SK-N-SH (cell line): ENCODE measurements at regions not wholly inside any gene's neighbourhood (a gene's known extent, or its start where the extent isn't known, plus 50 kb on each side); places are given as distances from the start of the nearest gene placed in this dataset.

Source experiments
- CTCF ChIA-PET: fragments of 300-600, 350-600 bp; formaldehyde crosslinking; extraction: SDS; loops from one replicate; lab custom pipeline; 2021; lab: Yijun Ruan, JAX
- POLR2A ChIA-PET: fragments of 350-600 bp; sonication (Branson Sonifier 250); formaldehyde crosslinking; extraction: SDS; loops from one replicate; lab custom pipeline; 2020; ENCODE audit warnings: antibody characterized with exemption, inconsistent platforms; lab: Yijun Ruan, JAX
- DNase-seq: peaks from one replicate; pipeline ENCODE4 v3.0.0; 2012
- H2AFZ ChIP-seq: fragments of 200-600 bp; sonication (generic); 2 replicates; pipeline ENCODE4 v1.8.1; 2016; ENCODE audit warnings: antibody characterized with exemption, mild to moderate bottlenecking, low read depth
- H3F3A ChIP-seq: fragments of 200-600 bp; sonication (generic); replicated peaks from 2 replicates; pipeline ENCODE3; 2016; ENCODE audit warnings: antibody characterized with exemption, mild to moderate bottlenecking; ENCODE audit not compliant: insufficient read depth
- H3K27ac ChIP-seq, 2 experiments: fragments of 200-500 bp in 1 of 2; fragments of 200-600 bp in 1 of 2; sonication (Bioruptor generic) in 1 of 2; sonication (generic), shearing (Covaris generic) in 1 of 2; 2 replicates each; pipeline versions ENCODE4 v1.5.1 to v1.6.1; 2014 to 2016; ENCODE audit warnings: low read depth in 2 of 2, inconsistent platforms in 1 of 2, low read length in 1 of 2, mild to moderate bottlenecking in 1 of 2, mixed read lengths in 1 of 2
- H3K27me3 ChIP-seq: fragments of 200-600 bp; sonication (generic), shearing (Covaris generic); 2 replicates; pipeline ENCODE4 v1.6.1; 2016; ENCODE audit warnings: mixed run types; ENCODE audit not compliant: insufficient read depth
- H3K36me3 ChIP-seq, 2 experiments: fragments of 200-500 bp in 1 of 2; fragments of 200-600 bp in 1 of 2; sonication (Bioruptor generic) in 1 of 2; sonication (generic) in 1 of 2; replicated peaks in 1 of 2; 2 replicates each; pipeline versions ENCODE3 to v1.5.1; 2014 to 2016; ENCODE audit warnings: low read length in 1 of 2, mild to moderate bottlenecking in 1 of 2; ENCODE audit not compliant: insufficient read depth in 2 of 2, control insufficient read depth in 1 of 2
- H3K4me1 ChIP-seq, 2 experiments: fragments of 200-500 bp in 1 of 2; fragments of 200-600 bp in 1 of 2; sonication (Bioruptor generic) in 1 of 2; sonication (generic), shearing (Covaris generic) in 1 of 2; 2 replicates each; pipeline versions ENCODE4 v1.5.1 to v1.6.1; 2014 to 2016; ENCODE audit warnings: low read depth in 1 of 2, low read length in 1 of 2, mixed run types in 1 of 2; ENCODE audit not compliant: insufficient read depth in 2 of 2, control insufficient read depth in 1 of 2
- H3K4me2 ChIP-seq: fragments of 200-600 bp; sonication (generic), shearing (Covaris generic); 2 replicates; pipeline ENCODE4 v1.6.1; 2017; ENCODE audit warnings: mixed run types
- H3K4me3 ChIP-seq, 2 experiments: fragments of 200-500 bp in 1 of 2; fragments of 200-600 bp in 1 of 2; sonication (Bioruptor generic) in 1 of 2; sonication (generic), shearing (Covaris generic) in 1 of 2; 2 replicates each; pipeline versions ENCODE4 v1.5.1 to v1.8.1; 2014 to 2016; ENCODE audit warnings: low read depth in 2 of 2, inconsistent platforms in 1 of 2, low read length in 1 of 2, mild to moderate bottlenecking in 1 of 2, mixed read lengths in 1 of 2, moderate library complexity in 1 of 2
- H3K79me2 ChIP-seq: fragments of 200-600 bp; sonication (generic); 2 replicates; pipeline ENCODE4 v1.8.1; 2017; ENCODE audit warnings: mild to moderate bottlenecking; ENCODE audit not compliant: insufficient read depth
- H3K9ac ChIP-seq: fragments of 200-600 bp; sonication (generic); 2 replicates; pipeline ENCODE4 v1.6.1; 2017; ENCODE audit warnings: mixed run types
- H3K9me2 ChIP-seq: fragments of 200-600 bp; sonication (generic); 2 replicates; pipeline ENCODE4 v1.6.1; 2017; ENCODE audit warnings: mixed run types
- H3K9me3 ChIP-seq: fragments of 200-600 bp; sonication (generic); 2 replicates; pipeline ENCODE4 v1.6.1; 2017; ENCODE audit warnings: mixed run types, mild to moderate bottlenecking, moderate library complexity
- H4K20me1 ChIP-seq: fragments of 200-600 bp; sonication (generic); 2 replicates; pipeline ENCODE4 v1.6.1; 2017; ENCODE audit warnings: mild to moderate bottlenecking, mixed run types; ENCODE audit not compliant: insufficient read depth
- CHD2 ChIP-seq: fragments of 150-350 bp; IDR thresholded peaks from 2 replicates; pipeline ENCODE4 v1.6.1; 2018; ENCODE audit warnings: low read length; ENCODE audit not compliant: partially characterized antibody
- EP300 ChIP-seq, 2 experiments: IDR thresholded peaks; 2 replicates each; pipeline versions ENCODE4 v1.4.0 to v1.6.1; 2012; ENCODE audit warnings: borderline replicate concordance in 1 of 2, low read depth in 1 of 2, low read length in 1 of 2
- FOSL2 ChIP-seq: IDR thresholded peaks from 2 replicates; pipeline ENCODE4 v1.4.0; 2012; ENCODE audit warnings: low read depth, mild to moderate bottlenecking, moderate library complexity, borderline replicate concordance
- JUND ChIP-seq: IDR thresholded peaks from 2 replicates; pipeline ENCODE4 v1.4.0; 2012
- MEF2A ChIP-seq: IDR thresholded peaks from 2 replicates; pipeline ENCODE4 v1.4.0; 2012; ENCODE audit warnings: low read depth, borderline replicate concordance
- NFIC ChIP-seq: IDR thresholded peaks from 2 replicates; pipeline ENCODE4 v1.4.0; 2012; ENCODE audit warnings: borderline replicate concordance
- NRF1 ChIP-seq: IDR thresholded peaks from 2 replicates; pipeline ENCODE4 v1.6.1; 2012; ENCODE audit warnings: low read depth, mild to moderate bottlenecking, low read length
- POLR2AphosphoS5 ChIP-seq: IDR thresholded peaks from 2 replicates; pipeline ENCODE4 v1.6.1; 2012; ENCODE audit warnings: low read depth, low read length
- RAD21 ChIP-seq: IDR thresholded peaks from 2 replicates; pipeline ENCODE4 v1.6.1; 2012; ENCODE audit warnings: mild to moderate bottlenecking, low read length
- WGBS: methylation state at CpG from one replicate; pipeline ENCODE4 v1.1.6; 2017; ENCODE audit warnings: low lambda C conversion rate; 5-methylcytosine and 5-hydroxymethylcytosine counted together
- TF ChIP-seq, protein P1 (sequence below): fragments of 150-350 bp; IDR thresholded peaks from 2 replicates; pipeline ENCODE4 v1.6.1; 2016; ENCODE audit warnings: mild to moderate bottlenecking, low read depth, low read length
- TF ChIP-seq, protein P2 (sequence below): IDR thresholded peaks from 2 replicates; pipeline ENCODE4 v1.6.1; 2012; ENCODE audit warnings: mild to moderate bottlenecking, low read depth, low read length, moderate library complexity
- TF ChIP-seq, protein P3 (sequence below): IDR thresholded peaks from 2 replicates; pipeline ENCODE4; 2012
- TF ChIP-seq, protein P4 (sequence below): fragments of 150-350 bp; IDR thresholded peaks from 2 replicates; pipeline ENCODE4 v1.6.1; 2017; ENCODE audit warnings: antibody characterized with exemption, low read length, low read depth, borderline replicate concordance

DNA sequence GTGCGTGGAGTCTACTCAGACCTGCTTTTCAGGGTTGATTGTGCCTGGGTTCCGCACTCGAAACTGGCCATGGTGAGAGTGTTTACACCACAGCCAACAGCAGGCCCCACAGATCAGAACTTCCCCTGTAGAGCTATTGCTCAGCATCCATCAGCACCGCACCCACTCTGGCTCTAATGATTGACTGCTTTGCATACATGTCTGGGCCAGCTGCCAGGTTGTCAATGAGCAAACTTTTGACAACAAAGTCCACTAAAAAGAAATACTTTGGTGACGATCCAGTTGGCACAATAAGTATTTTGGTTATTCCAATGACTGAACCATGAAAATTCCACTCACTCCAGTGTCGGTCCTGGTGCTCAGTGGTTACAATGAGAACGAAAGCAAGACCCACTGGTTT, 190.7 kb downstream of the FOXL1 start:
- peak overlapping the region; percentile 45; the same call in 1 of the 2 replicates for H3K4me2 ChIP-seq
- CTCF ChIA-PET: no interaction called here
- 41% methylated on average over 7 of the region's 7 CpGs for WGBS

More for the DNA sequence above, 190.7 kb downstream of the FOXL1 start:
- Histone ChIP-seq H3K4me3 (no peak overlapping the region), H3K79me2 (no peaks in the 10 kb centered on the region), H3K9me3 (no peaks in the 10 kb centered on the region), H3K9ac (no peak overlapping the region), H3K9me2 (no peaks in the 10 kb centered on the region), H4K20me1 (no peaks in the 10 kb centered on the region), H3K36me3 (no peaks in the 10 kb centered on the region), H3K27me3 (no peaks in the 10 kb centered on the region), H2AFZ (no peak overlapping the region), H3K4me1 (peaks cover 0 to 29% of the 10 kb centered on the region in 2 experiments; a peak in 2 of 4 replicates), H3K27ac (no peak overlapping the region), H3F3A (peaks cover 50% of the 10 kb centered on the region)
- DNase-seq: no peak
- POLR2A ChIA-PET: no interaction called here
- TF ChIP-seq POLR2AphosphoS5 (no peak), EP300 (IDR thresholded peaks at IDR 0.05; ENCODE audit: borderline replicate concordance in 1 of 2, low read depth in 1 of 2, low read length in 1 of 2) (no peak), CHD2 (no peak), JUND (no peak), NFIC (peak; percentile 41; the same call in 1 of the 2 replicates), FOSL2 (no peak), NRF1 (no peak), RAD21 (no peak), MEF2A (no peak)
- TF ChIP-seq, protein P1, sequence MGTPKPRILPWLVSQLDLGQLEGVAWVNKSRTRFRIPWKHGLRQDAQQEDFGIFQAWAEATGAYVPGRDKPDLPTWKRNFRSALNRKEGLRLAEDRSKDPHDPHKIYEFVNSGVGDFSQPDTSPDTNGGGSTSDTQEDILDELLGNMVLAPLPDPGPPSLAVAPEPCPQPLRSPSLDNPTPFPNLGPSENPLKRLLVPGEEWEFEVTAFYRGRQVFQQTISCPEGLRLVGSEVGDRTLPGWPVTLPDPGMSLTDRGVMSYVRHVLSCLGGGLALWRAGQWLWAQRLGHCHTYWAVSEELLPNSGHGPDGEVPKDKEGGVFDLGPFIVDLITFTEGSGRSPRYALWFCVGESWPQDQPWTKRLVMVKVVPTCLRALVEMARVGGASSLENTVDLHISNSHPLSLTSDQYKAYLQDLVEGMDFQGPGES: no peak
- TF ChIP-seq, protein P2, sequence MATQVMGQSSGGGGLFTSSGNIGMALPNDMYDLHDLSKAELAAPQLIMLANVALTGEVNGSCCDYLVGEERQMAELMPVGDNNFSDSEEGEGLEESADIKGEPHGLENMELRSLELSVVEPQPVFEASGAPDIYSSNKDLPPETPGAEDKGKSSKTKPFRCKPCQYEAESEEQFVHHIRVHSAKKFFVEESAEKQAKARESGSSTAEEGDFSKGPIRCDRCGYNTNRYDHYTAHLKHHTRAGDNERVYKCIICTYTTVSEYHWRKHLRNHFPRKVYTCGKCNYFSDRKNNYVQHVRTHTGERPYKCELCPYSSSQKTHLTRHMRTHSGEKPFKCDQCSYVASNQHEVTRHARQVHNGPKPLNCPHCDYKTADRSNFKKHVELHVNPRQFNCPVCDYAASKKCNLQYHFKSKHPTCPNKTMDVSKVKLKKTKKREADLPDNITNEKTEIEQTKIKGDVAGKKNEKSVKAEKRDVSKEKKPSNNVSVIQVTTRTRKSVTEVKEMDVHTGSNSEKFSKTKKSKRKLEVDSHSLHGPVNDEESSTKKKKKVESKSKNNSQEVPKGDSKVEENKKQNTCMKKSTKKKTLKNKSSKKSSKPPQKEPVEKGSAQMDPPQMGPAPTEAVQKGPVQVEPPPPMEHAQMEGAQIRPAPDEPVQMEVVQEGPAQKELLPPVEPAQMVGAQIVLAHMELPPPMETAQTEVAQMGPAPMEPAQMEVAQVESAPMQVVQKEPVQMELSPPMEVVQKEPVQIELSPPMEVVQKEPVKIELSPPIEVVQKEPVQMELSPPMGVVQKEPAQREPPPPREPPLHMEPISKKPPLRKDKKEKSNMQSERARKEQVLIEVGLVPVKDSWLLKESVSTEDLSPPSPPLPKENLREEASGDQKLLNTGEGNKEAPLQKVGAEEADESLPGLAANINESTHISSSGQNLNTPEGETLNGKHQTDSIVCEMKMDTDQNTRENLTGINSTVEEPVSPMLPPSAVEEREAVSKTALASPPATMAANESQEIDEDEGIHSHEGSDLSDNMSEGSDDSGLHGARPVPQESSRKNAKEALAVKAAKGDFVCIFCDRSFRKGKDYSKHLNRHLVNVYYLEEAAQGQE: no peak
- TF ChIP-seq, protein P3, sequence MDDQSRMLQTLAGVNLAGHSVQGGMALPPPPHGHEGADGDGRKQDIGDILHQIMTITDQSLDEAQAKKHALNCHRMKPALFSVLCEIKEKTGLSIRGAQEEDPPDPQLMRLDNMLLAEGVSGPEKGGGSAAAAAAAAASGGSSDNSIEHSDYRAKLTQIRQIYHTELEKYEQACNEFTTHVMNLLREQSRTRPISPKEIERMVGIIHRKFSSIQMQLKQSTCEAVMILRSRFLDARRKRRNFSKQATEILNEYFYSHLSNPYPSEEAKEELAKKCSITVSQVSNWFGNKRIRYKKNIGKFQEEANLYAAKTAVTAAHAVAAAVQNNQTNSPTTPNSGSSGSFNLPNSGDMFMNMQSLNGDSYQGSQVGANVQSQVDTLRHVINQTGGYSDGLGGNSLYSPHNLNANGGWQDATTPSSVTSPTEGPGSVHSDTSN: peak; percentile 75
- TF ChIP-seq, protein P4, sequence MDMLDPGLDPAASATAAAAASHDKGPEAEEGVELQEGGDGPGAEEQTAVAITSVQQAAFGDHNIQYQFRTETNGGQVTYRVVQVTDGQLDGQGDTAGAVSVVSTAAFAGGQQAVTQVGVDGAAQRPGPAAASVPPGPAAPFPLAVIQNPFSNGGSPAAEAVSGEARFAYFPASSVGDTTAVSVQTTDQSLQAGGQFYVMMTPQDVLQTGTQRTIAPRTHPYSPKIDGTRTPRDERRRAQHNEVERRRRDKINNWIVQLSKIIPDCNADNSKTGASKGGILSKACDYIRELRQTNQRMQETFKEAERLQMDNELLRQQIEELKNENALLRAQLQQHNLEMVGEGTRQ: no peak
